ENCODE measurements at regions not wholly inside any gene's neighbourhood (a gene's known extent, or its start where the extent isn't known, plus 50 kb on each side); places are given as distances from the start of the nearest gene placed in this dataset.

DNA sequence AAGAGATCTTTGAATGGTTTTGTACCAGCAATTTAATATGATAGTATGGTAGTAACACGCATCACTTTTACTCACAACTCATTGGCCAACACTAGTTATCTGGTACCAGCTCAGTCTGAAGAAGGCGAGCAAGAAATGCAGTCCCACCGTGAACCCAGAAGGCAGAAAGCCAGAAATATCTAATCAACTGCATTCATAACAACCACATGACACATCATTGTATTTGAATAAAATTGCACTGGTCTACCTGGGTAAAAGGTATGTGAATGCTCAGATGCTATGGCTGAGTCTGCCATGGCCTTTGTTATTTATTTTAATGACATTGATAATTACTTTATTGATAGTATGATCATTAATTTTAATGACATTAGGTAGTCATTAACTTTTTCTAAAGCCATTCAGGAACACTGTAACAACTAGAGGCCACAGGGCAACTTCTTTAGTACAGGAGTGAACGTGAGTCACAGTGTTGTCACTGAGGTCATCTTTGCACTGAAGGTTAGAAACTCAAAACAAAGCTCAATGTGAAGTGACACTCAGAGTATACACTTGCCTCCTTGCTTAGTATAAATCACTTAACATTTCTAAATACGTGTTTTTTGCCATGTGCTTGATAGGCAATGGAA is 475.6 kb upstream of the TNP1 start:
- TF ChIP-seq POLR2AphosphoS5 (IDR thresholded peaks at IDR 0.05), result no peak
- TF ChIP-seq, protein P1, sequence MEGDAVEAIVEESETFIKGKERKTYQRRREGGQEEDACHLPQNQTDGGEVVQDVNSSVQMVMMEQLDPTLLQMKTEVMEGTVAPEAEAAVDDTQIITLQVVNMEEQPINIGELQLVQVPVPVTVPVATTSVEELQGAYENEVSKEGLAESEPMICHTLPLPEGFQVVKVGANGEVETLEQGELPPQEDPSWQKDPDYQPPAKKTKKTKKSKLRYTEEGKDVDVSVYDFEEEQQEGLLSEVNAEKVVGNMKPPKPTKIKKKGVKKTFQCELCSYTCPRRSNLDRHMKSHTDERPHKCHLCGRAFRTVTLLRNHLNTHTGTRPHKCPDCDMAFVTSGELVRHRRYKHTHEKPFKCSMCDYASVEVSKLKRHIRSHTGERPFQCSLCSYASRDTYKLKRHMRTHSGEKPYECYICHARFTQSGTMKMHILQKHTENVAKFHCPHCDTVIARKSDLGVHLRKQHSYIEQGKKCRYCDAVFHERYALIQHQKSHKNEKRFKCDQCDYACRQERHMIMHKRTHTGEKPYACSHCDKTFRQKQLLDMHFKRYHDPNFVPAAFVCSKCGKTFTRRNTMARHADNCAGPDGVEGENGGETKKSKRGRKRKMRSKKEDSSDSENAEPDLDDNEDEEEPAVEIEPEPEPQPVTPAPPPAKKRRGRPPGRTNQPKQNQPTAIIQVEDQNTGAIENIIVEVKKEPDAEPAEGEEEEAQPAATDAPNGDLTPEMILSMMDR (IDR thresholded peaks at IDR 0.05), result no peak

All from prostate gland (tissue), 2 donors.